ENCODE measurements at regions not wholly inside any gene's neighbourhood (a gene's known extent, or its start where the extent isn't known, plus 50 kb on each side); places are given as distances from the start of the nearest gene placed in this dataset.

DNA sequence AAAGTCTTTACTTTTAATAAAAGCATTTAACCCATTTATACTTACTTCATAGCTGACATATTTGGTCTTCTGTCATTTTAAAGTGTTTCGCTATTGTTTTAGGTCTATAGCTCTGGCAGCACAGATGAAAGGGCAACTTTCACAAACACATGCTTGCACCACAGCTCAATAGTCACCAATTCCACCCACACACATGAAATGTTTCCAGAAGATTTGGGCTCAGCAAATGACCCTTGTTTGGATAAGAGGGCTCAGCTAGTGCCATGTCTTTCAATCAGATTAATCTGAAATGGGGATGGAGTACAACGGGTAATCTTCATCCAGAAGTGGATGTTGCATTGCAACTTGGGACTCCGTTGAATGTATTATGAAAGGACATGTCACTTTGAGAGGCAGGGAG is 176.0 kb downstream of the FGF18 start:
- TF ChIP-seq EZH2 (IDR thresholded peaks at IDR 0.05; ENCODE audit: borderline replicate concordance, insufficient read depth, low read depth, low read length, poor library complexity, severe bottlenecking): no peak
- TF ChIP-seq, protein P1, sequence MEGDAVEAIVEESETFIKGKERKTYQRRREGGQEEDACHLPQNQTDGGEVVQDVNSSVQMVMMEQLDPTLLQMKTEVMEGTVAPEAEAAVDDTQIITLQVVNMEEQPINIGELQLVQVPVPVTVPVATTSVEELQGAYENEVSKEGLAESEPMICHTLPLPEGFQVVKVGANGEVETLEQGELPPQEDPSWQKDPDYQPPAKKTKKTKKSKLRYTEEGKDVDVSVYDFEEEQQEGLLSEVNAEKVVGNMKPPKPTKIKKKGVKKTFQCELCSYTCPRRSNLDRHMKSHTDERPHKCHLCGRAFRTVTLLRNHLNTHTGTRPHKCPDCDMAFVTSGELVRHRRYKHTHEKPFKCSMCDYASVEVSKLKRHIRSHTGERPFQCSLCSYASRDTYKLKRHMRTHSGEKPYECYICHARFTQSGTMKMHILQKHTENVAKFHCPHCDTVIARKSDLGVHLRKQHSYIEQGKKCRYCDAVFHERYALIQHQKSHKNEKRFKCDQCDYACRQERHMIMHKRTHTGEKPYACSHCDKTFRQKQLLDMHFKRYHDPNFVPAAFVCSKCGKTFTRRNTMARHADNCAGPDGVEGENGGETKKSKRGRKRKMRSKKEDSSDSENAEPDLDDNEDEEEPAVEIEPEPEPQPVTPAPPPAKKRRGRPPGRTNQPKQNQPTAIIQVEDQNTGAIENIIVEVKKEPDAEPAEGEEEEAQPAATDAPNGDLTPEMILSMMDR (IDR thresholded peaks at IDR 0.05): no peak
- peaks cover 10% of the 10 kb centered on the region for H3K27me3 Mint-ChIP-seq
- no peaks in the 10 kb centered on the region for H3K9me3 Mint-ChIP-seq (ENCODE audit: insufficient read depth)
- POLR2A ChIA-PET: no interaction called here
- no peak for DNase-seq
- CTCF ChIA-PET: no interaction called here
- Histone ChIP-seq H4K20me1 (ENCODE audit: control insufficient read depth, insufficient read depth, low read length, poor library complexity, severe bottlenecking) (no peaks in the 10 kb centered on the region), H3K4me1 (ENCODE audit: control insufficient read depth in 2 of 2, insufficient read depth in 2 of 2, low read length in 2 of 2) (no peaks in the 10 kb centered on the region), H3K4me2 (replicated peaks; ENCODE audit: low read depth, low read length, poor library complexity, severe bottlenecking) (no peak overlapping the region), H3K4me3 (ENCODE audit: control extremely low read depth in 1 of 5, extremely low read depth in 1 of 5, insufficient read depth in 1 of 5, low read depth in 2 of 5, low read length in 4 of 5) (no peak overlapping the region), H3K9me3 (ENCODE audit: control extremely low read depth in 1 of 3, control insufficient read depth in 2 of 3, insufficient read depth in 1 of 3, low read length in 2 of 3) (peaks cover 0 to 9% (median 0%) of the 10 kb centered on the region in 3 donors), H3K27ac (ENCODE audit: low read length in 2 of 2) (no peak overlapping the region), H3K79me2 (ENCODE audit: control insufficient read depth, insufficient read depth, low read length) (no peaks in the 10 kb centered on the region), H2AFZ (ENCODE audit: insufficient read depth, low read depth, low read length, poor library complexity, severe bottlenecking) (no peak overlapping the region), H3K9ac (ENCODE audit: low read length) (no peak overlapping the region), H3K27me3 (replicated peaks in 1 of 4; ENCODE audit: control extremely low read depth in 1 of 4, control insufficient read depth in 3 of 4, insufficient read depth in 4 of 4, low read length in 3 of 4) (no peaks in the 10 kb centered on the region), H3K36me3 (replicated peaks in 1 of 2; ENCODE audit: control extremely low read depth in 1 of 2, control insufficient read depth in 1 of 2, extremely low read depth in 1 of 2, insufficient read depth in 2 of 2, low read length in 1 of 2) (no peaks in the 10 kb centered on the region)
- H3K27ac Mint-ChIP-seq: no peak overlapping the region
- no peak overlapping the region for H3K4me3 Mint-ChIP-seq
- 82% methylated on average over 2 of the region's 3 CpGs for WGBS (ENCODE audit: insufficient coverage)
- H3K4me1 Mint-ChIP-seq: no peaks in the 10 kb centered on the region
- ATAC-seq (ENCODE audit: low read depth): no peak
- intact Hi-C loops (cut with micrococcal nuclease): no loop called here

DNA sequence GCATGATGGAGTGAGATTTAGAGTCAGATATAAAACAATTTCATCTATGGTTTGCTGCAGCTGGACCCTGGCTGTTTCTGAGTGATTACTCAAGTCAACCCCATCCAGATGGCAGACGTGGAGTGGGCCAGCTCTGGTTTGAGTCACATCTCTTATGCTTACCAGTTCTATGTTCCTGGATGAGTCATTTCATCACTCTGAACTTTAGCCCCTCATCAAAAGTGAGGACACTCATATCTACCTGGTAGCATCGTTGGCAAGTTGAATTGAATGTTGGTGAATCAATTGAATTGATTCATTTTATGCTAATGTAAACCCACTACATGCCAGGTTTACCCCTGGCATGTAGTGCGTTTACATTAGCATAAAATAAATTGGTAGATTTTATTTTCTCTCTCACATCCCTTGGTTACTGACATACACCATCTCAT is 176.4 kb downstream of the FGF18 start:
- H3K4me3 Mint-ChIP-seq: no peak overlapping the region
- Histone ChIP-seq H4K20me1 (ENCODE audit: control insufficient read depth, insufficient read depth, low read length, poor library complexity, severe bottlenecking) (no peaks in the 10 kb centered on the region), H3K4me3 (ENCODE audit: control extremely low read depth in 1 of 5, extremely low read depth in 1 of 5, insufficient read depth in 1 of 5, low read depth in 2 of 5, low read length in 4 of 5) (no peak overlapping the region), H3K4me1 (ENCODE audit: control insufficient read depth in 2 of 2, insufficient read depth in 2 of 2, low read length in 2 of 2) (no peaks in the 10 kb centered on the region), H2AFZ (ENCODE audit: insufficient read depth, low read depth, low read length, poor library complexity, severe bottlenecking) (no peak overlapping the region), H3K4me2 (replicated peaks; ENCODE audit: low read depth, low read length, poor library complexity, severe bottlenecking) (no peak overlapping the region), H3K9ac (ENCODE audit: low read length) (no peak overlapping the region), H3K79me2 (ENCODE audit: control insufficient read depth, insufficient read depth, low read length) (no peaks in the 10 kb centered on the region), H3K27me3 (replicated peaks in 1 of 4; ENCODE audit: control extremely low read depth in 1 of 4, control insufficient read depth in 3 of 4, insufficient read depth in 4 of 4, low read length in 3 of 4) (no peaks in the 10 kb centered on the region), H3K27ac (ENCODE audit: low read length in 2 of 2) (no peak overlapping the region), H3K36me3 (replicated peaks in 1 of 2; ENCODE audit: control extremely low read depth in 1 of 2, control insufficient read depth in 1 of 2, extremely low read depth in 1 of 2, insufficient read depth in 2 of 2, low read length in 1 of 2) (no peaks in the 10 kb centered on the region), H3K9me3 (ENCODE audit: control extremely low read depth in 1 of 3, control insufficient read depth in 2 of 3, insufficient read depth in 1 of 3, low read length in 2 of 3) (peaks cover 0 to 9% (median 0%) of the 10 kb centered on the region in 3 donors)
- DNase-seq (no peak), ATAC-seq (ENCODE audit: low read depth) (no peak)
- ChIA-PET CTCF (no interaction called here), POLR2A (no interaction called here)
- H3K27me3 Mint-ChIP-seq: peaks cover 8% of the 10 kb centered on the region
- no peak overlapping the region for H3K27ac Mint-ChIP-seq
- no CpG with 5 or more reads among the region's 3 CpGs for WGBS (ENCODE audit: insufficient coverage)
- no peaks in the 10 kb centered on the region for H3K9me3 Mint-ChIP-seq (ENCODE audit: insufficient read depth)
- TF ChIP-seq, protein P1 (IDR thresholded peaks at IDR 0.05): no peak
- no peak for TF ChIP-seq EZH2 (IDR thresholded peaks at IDR 0.05; ENCODE audit: borderline replicate concordance, insufficient read depth, low read depth, low read length, poor library complexity, severe bottlenecking)
- intact Hi-C loops (cut with micrococcal nuclease): no loop called here
- H3K4me1 Mint-ChIP-seq: no peaks in the 10 kb centered on the region
